Activated CD4-positive, CD25-positive, alpha-beta regulatory T cell (primary cell): ENCODE measurements at regions not wholly inside any gene's neighbourhood (a gene's known extent, or its start where the extent isn't known, plus 50 kb on each side); places are given as distances from the start of the nearest gene placed in this dataset.
"Not testable (repeated sequence)": the region's sequence is repeated elsewhere in the genome, so short reads cannot be mapped to it uniquely, and the experiment has no call there.

ENCODE experiments used
- DNase-seq, 4 experiments: peaks; one replicate each; lab custom pipeline; 2025; lab: John Stamatoyannopoulos, UW

GRCh38 chr2:61623747-61624146 lies 85.6 kb upstream of the XPO1 start:
- no peak for DNase-seq

- DNase-seq, result no peak
Measured at GRCh38 chr2:61620244-61621159, 82.3 kb upstream of the XPO1 start.

- no peak for DNase-seq
Measured at GRCh38 chr2:61619561-61619960, 81.4 kb upstream of the XPO1 start.

- no peak for DNase-seq
Measured at GRCh38 chr2:61617610-61618009, 79.5 kb upstream of the XPO1 start.

GRCh38 chr2:61605245-61605644 lies 67.1 kb upstream of the XPO1 start:
- DNase-seq, result no peak

GRCh38 chr2:61604433-61604832 lies 66.3 kb upstream of the XPO1 start:
- DNase-seq, result no peak

GRCh38 chr2:61598515-61599156 lies 60.5 kb upstream of the XPO1 start:
- not testable (repeated sequence) for DNase-seq

- no peak for DNase-seq
Measured at GRCh38 chr2:61597300-61598289, 59.4 kb upstream of the XPO1 start.

GRCh38 chr2:61594201-61594600 lies 56.0 kb upstream of the XPO1 start:
- not testable (repeated sequence) for DNase-seq

GRCh38 chr2:61593648-61594047 lies 55.5 kb upstream of the XPO1 start:
- DNase-seq, result not testable (repeated sequence)

- no peak for DNase-seq
Measured at GRCh38 chr2:61590214-61590613, 52.1 kb upstream of the XPO1 start.

- DNase-seq, result no peak
Measured at GRCh38 chr2:61588566-61588965, 50.4 kb upstream of the XPO1 start.
